Tibial nerve (tissue), 3 donors: ENCODE measurements at regions not wholly inside any gene's neighbourhood (a gene's known extent, or its start where the extent isn't known, plus 50 kb on each side); places are given as distances from the start of the nearest gene placed in this dataset.

Experiments
- POLR2A ChIP-seq, 2 donors: fragments of 450-650 bp; IDR thresholded peaks; one replicate each; pipeline ENCODE4 v1.6.1; 2017; ENCODE audit warnings: antibody characterized with exemption in 2 of 2, mild to moderate bottlenecking in 2 of 2, moderate library complexity in 2 of 2
- TF ChIP-seq, protein P1 (sequence below), 5 experiments: fragments of 200-600 bp in 3 of 5; fragments of 450-650 bp in 2 of 5; sonication (generic) in 3 of 5; IDR thresholded peaks; one replicate each; pipeline ENCODE4 v1.5.1; 2016 to 2019; ENCODE audit warnings: antibody characterized with exemption in 5 of 5, mild to moderate bottlenecking in 3 of 5, moderate library complexity in 2 of 5

DNA sequence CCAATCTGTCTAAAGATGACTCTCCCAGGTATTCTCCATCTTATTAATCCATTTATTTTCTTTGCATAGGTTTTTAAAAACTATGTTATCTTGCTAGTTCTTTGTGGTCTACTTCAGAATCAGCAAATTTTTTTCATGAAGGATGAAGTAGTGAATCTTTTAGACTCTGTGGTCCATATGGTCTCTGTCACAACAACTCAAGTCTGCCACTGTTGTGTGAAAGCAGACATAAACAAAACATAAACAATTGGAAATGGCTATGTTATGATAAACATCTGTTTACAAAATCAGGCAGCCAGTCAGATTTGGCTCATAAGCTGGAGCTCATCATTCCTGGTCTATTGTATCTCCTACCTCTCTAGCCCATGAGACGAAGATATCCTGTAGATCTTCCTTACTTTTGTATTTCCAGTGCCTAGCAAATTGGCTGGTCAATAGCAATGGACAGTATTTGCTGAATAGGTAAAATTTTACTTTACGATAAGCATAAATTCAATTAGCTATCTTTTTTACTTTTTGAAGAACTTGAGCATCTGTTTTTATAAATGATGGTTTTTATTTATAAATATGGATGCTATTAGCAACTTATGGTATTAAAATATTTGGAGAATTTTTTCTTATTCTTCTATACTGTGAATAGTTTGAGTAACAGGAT, 104.6 kb upstream of the SGCE start:
- TF ChIP-seq POLR2A (IDR thresholded peaks at IDR 0.05): no peak
- TF ChIP-seq, protein P1, sequence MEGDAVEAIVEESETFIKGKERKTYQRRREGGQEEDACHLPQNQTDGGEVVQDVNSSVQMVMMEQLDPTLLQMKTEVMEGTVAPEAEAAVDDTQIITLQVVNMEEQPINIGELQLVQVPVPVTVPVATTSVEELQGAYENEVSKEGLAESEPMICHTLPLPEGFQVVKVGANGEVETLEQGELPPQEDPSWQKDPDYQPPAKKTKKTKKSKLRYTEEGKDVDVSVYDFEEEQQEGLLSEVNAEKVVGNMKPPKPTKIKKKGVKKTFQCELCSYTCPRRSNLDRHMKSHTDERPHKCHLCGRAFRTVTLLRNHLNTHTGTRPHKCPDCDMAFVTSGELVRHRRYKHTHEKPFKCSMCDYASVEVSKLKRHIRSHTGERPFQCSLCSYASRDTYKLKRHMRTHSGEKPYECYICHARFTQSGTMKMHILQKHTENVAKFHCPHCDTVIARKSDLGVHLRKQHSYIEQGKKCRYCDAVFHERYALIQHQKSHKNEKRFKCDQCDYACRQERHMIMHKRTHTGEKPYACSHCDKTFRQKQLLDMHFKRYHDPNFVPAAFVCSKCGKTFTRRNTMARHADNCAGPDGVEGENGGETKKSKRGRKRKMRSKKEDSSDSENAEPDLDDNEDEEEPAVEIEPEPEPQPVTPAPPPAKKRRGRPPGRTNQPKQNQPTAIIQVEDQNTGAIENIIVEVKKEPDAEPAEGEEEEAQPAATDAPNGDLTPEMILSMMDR (IDR thresholded peaks at IDR 0.05): no peak
